ENCODE measurements at regions not wholly inside any gene's neighbourhood (a gene's known extent, or its start where the extent isn't known, plus 50 kb on each side); places are given as distances from the start of the nearest gene placed in this dataset.
A peak's percentile ranks its signal among the peaks of the same experiment; 100 is the strongest.

DNA sequence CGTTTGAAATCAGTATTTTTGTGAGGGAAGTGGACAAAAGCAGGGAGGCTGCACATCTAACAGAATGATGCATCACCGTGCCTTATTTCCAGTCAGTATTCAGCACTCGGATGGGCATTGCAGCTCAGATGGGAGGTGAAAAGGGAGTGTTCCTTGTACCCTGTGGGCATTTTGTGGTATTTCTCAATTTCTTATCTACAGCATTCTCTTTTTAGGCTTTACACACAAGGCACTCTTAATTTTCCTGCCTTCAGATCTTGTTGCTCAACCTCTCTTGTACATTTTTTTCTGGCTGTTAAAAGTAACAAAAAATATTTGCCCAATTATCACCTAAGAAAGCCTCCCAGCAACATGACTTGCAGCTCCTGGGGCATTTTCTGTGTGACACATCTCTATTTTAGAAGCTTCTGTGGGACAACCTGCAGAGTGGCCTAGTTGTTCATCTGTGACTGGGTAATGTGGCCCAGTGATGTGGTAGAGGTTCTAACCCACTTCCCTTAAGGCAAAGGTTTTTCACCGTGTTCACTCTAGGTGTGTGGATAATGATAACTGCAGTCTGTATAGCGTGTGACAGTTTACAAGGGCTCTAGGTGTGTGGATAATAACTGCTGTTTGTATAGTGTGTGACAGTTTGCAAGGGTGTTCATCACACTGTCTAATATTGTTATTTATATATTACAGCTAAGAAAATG, 257.2 kb downstream of the PTGER3 start:
- ATAC-seq (0 out of 3 replicates have a peak, but pooled peaks have one; percentile 39), DNase-seq (ENCODE audit: extremely low read depth in 1 of 4, low spot score in 3 of 4) (no peak), FAIRE-seq (no peak)
- no peaks in the 10 kb centered on the region for H3K79me2 ChIP-seq (ENCODE audit: control insufficient read depth, insufficient read depth, low read length)
- H3K9ac ChIP-seq (ENCODE audit: insufficient read depth in 1 of 2, low read depth in 2 of 2, low read length in 2 of 2) = no peak overlapping the region
- no peaks in the 10 kb centered on the region for H3K9me3 ChIP-seq (replicated peaks; ENCODE audit: control insufficient read depth, insufficient read depth, low read depth, low read length)
- H3K4me2 ChIP-seq (ENCODE audit: insufficient read depth, low read length) = no peak overlapping the region
- TF ChIP-seq NR4A1 (CRISPR knock-in tag; IDR thresholded peaks at IDR 0.05) = no peak
- TF ChIP-seq NR4A1 (tag; IDR thresholded peaks at IDR 0.05) = no peak
- TF ChIP-seq, protein P1, sequence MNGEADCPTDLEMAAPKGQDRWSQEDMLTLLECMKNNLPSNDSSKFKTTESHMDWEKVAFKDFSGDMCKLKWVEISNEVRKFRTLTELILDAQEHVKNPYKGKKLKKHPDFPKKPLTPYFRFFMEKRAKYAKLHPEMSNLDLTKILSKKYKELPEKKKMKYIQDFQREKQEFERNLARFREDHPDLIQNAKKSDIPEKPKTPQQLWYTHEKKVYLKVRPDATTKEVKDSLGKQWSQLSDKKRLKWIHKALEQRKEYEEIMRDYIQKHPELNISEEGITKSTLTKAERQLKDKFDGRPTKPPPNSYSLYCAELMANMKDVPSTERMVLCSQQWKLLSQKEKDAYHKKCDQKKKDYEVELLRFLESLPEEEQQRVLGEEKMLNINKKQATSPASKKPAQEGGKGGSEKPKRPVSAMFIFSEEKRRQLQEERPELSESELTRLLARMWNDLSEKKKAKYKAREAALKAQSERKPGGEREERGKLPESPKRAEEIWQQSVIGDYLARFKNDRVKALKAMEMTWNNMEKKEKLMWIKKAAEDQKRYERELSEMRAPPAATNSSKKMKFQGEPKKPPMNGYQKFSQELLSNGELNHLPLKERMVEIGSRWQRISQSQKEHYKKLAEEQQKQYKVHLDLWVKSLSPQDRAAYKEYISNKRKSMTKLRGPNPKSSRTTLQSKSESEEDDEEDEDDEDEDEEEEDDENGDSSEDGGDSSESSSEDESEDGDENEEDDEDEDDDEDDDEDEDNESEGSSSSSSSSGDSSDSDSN (IDR thresholded peaks at IDR 0.05; ENCODE audit: borderline replicate concordance in 1 of 2, low read depth in 2 of 2, low read length in 2 of 2) = no peak
- no peak for TF ChIP-seq EZH2 (IDR thresholded peaks at IDR 0.05; ENCODE audit: borderline replicate concordance, low read depth, low read length)
- no peak for TF ChIP-seq KLF16 (IDR thresholded peaks at IDR 0.05)
- WGBS (ENCODE audit: insufficient coverage, low coverage, missing lambda C conversion rate) = 38% methylated on average over 5 of the region's 5 CpGs
- no peaks in the 10 kb centered on the region for H3K9me1 ChIP-seq (ENCODE audit: control insufficient read depth, insufficient read depth, low read length)
- H3K27ac ChIP-seq (ENCODE audit: extremely low read depth, low read depth, low read length) = no peak overlapping the region
- intact Hi-C loops (cut with micrococcal nuclease) = no loop called here
- BruUV-seq (replicated peaks) = no TSS peak
- ChIA-PET CTCF (ENCODE audit: low intra/inter-chr PET ratio) (no interaction called here), POLR2A (interaction anchor here (1.1 kb wide), 1 partner anchor 13 kb away, joined by 3 read pairs; no protein-coding TSS in a partner anchor)
- peak overlapping the region; percentile 35; the same call in 1 of the 2 replicates for H2AFZ ChIP-seq (ENCODE audit: low read depth, low read length)
- H3K27me3 ChIP-seq (ENCODE audit: control insufficient read depth in 2 of 2, insufficient read depth in 2 of 2, low read length in 2 of 2) = no peaks in the 10 kb centered on the region
- H3K4me1 ChIP-seq (replicated peaks in 1 of 2; ENCODE audit: control insufficient read depth in 2 of 2, insufficient read depth in 2 of 2, low read length in 2 of 2) = 0 out of 5 replicates have a peak, but pooled peaks cover 0 to 2% of the 10 kb centered on the region in 2 experiments
- in situ Hi-C loops (cut with MboI) = no loop called here
- H4K20me1 ChIP-seq (replicated peaks; ENCODE audit: control insufficient read depth, insufficient read depth, low read length) = no peaks in the 10 kb centered on the region
- H3K36me3 ChIP-seq (ENCODE audit: control insufficient read depth, insufficient read depth, low read length) = no peaks in the 10 kb centered on the region
- no peak overlapping the region for H3K4me3 ChIP-seq

All from K562 (cell line).